ENCODE measurements at regions not wholly inside any gene's neighbourhood (a gene's known extent, or its start where the extent isn't known, plus 50 kb on each side); places are given as distances from the start of the nearest gene placed in this dataset.

GRCh38 chr14:104248203-104249055 lies 110.0 kb downstream of the KIF26A start:
- TF ChIP-seq ZNF696 (CRISPR knock-in tag; conservative IDR thresholded peaks at IDR 0.05) (no peak), POLR2AphosphoS5 (IDR thresholded peaks at IDR 0.05; ENCODE audit: control insufficient read depth, insufficient read depth, low read depth, low read length) (no peak), CTCF (IDR thresholded peaks at IDR 0.05 in 2 of 3, conservative IDR thresholded peaks at IDR 0.05 in 1 of 3; ENCODE audit: insufficient read depth in 2 of 3, low read depth in 1 of 3, low read length in 3 of 3) (no peak), MAFG (tag; conservative IDR thresholded peaks at IDR 0.05) (no peak), FOS (IDR thresholded peaks at IDR 0.05; ENCODE audit: extremely low read depth, insufficient read length) (no peak), YY1 (IDR thresholded peaks at IDR 0.05; ENCODE audit: borderline replicate concordance in 1 of 3, control insufficient read depth in 1 of 3, extremely low read depth in 1 of 3, insufficient read depth in 3 of 3, insufficient read length in 1 of 3, insufficient replicate concordance in 2 of 3, low read depth in 1 of 3, low read length in 2 of 3) (no peak), NFE2L1 (tag; IDR thresholded peaks at IDR 0.05; ENCODE audit: borderline replicate concordance, low read depth) (no peak), NCOA1 (IDR thresholded peaks at IDR 0.05; ENCODE audit: low read depth) (no peak), JUN (IDR thresholded peaks at IDR 0.05; ENCODE audit: borderline replicate concordance, low read depth, low read length) (no peak), JUN (CRISPR knock-in tag; IDR thresholded peaks at IDR 0.05; ENCODE audit: borderline replicate concordance) (no peak)

All from K562 (cell line).